Keratinocyte (primary cell): ENCODE measurements at regions not wholly inside any gene's neighbourhood (a gene's known extent, or its start where the extent isn't known, plus 50 kb on each side); places are given as distances from the start of the nearest gene placed in this dataset.

ENCODE experiments used
- DNase-seq: peaks from one replicate; pipeline ENCODE4 v3.0.0-alpha.2; 2011; ENCODE audit warnings: low read depth, missing footprints, low spot score
- FAIRE-seq: peaks from 2 replicates; lab custom pipeline; 2011; peaks lifted over from hg19 to GRCh38; lab: Jason Lieb, UNC
- H2AFZ ChIP-seq: 2 replicates; pipeline ENCODE4 v1.6.0; 2012; ENCODE audit warnings: low read length, control low read depth, inconsistent platforms; ENCODE audit not compliant: control insufficient read depth
- H3K27ac ChIP-seq: 2 replicates; pipeline ENCODE4 v1.5.1; 2011; ENCODE audit warnings: low read length; ENCODE audit not compliant: control insufficient read depth, insufficient read depth
- H3K27me3 ChIP-seq: 3 replicates; pipeline ENCODE4 v1.6.0; 2011; ENCODE audit warnings: low read length; ENCODE audit not compliant: control insufficient read depth, insufficient read depth; ENCODE audit errors: extremely low read depth
- H3K36me3 ChIP-seq, 2 experiments: 2 replicates in 1 of 2; 3 replicates in 1 of 2; pipeline ENCODE4 v1.5.1; 2011; ENCODE audit warnings: low read length in 2 of 2, mild to moderate bottlenecking in 1 of 2; ENCODE audit not compliant: control insufficient read depth in 2 of 2, insufficient read depth in 2 of 2; ENCODE audit errors: extremely low read depth in 1 of 2
- H3K4me1 ChIP-seq: 3 replicates; pipeline ENCODE4 v1.5.1; 2011; ENCODE audit warnings: low read length; ENCODE audit not compliant: control insufficient read depth, insufficient read depth; ENCODE audit errors: extremely low read depth
- H3K4me2 ChIP-seq: 3 replicates; pipeline ENCODE4 v1.6.0; 2011; ENCODE audit warnings: low read depth, low read length; ENCODE audit not compliant: control insufficient read depth, insufficient read depth; ENCODE audit errors: extremely low read depth
- H3K4me3 ChIP-seq, 3 experiments: fragments of 200-600 bp in 1 of 3; sonication (generic) in 1 of 3; 2 replicates in 2 of 3; 3 replicates in 1 of 3; pipeline ENCODE4 v1.5.1; 2011 to 2016; ENCODE audit warnings: low read length in 3 of 3, mild to moderate bottlenecking in 3 of 3, control low read depth in 2 of 3, inconsistent platforms in 1 of 3, low read depth in 1 of 3, mixed read lengths in 1 of 3, mixed run types in 1 of 3, moderate library complexity in 1 of 3; ENCODE audit not compliant: control insufficient read depth in 2 of 3, insufficient read depth in 2 of 3; ENCODE audit errors: extremely low read depth in 1 of 3
- H3K79me2 ChIP-seq: 2 replicates; pipeline ENCODE4 v1.6.0; 2012; ENCODE audit warnings: low read length; ENCODE audit not compliant: control insufficient read depth, insufficient read depth
- H3K9ac ChIP-seq: 3 replicates; pipeline ENCODE4 v1.6.0; 2011; ENCODE audit warnings: low read length; ENCODE audit not compliant: control insufficient read depth, insufficient read depth; ENCODE audit errors: extremely low read depth
- H3K9me1 ChIP-seq: 3 replicates; pipeline ENCODE4 v1.6.0; 2011; ENCODE audit warnings: low read length; ENCODE audit not compliant: control insufficient read depth, insufficient read depth; ENCODE audit errors: extremely low read depth
- H3K9me3 ChIP-seq: 2 replicates; pipeline ENCODE4 v1.5.1; 2012; ENCODE audit warnings: low read depth, low read length; ENCODE audit not compliant: control insufficient read depth
- H4K20me1 ChIP-seq: 3 replicates; pipeline ENCODE4 v1.6.0; 2011; ENCODE audit warnings: low read length; ENCODE audit not compliant: control insufficient read depth, insufficient read depth; ENCODE audit errors: extremely low read depth
- EZH2 ChIP-seq: IDR thresholded peaks from one replicate; pipeline ENCODE4 v1.6.1; 2012; ENCODE audit warnings: inconsistent platforms, mild to moderate bottlenecking, low read length, moderate library complexity
- dilution Hi-C: fragments of 300-500 bp; cut with MboI; formaldehyde crosslinking; loops from one replicate; pipeline ENCODE4 v1.7.0; 2020; ENCODE audit warnings: low sequenced_read_pairs; ENCODE audit not compliant: extremely low pct_ligation_motif_present
- TF ChIP-seq, protein P1 (sequence below), 3 experiments: IDR thresholded peaks in 1 of 3; conservative IDR thresholded peaks in 1 of 3; optimal IDR thresholded peaks in 1 of 3; 2 replicates in 2 of 3; 3 replicates in 1 of 3; pipeline versions ENCODE3 to v1.5.1; 2011; ENCODE audit warnings: low read length in 3 of 3, mild to moderate bottlenecking in 3 of 3, moderate library complexity in 2 of 3, control low read depth in 1 of 3, inconsistent platforms in 1 of 3; ENCODE audit not compliant: insufficient read depth in 2 of 3; ENCODE audit errors: extremely low read depth in 1 of 3

DNA sequence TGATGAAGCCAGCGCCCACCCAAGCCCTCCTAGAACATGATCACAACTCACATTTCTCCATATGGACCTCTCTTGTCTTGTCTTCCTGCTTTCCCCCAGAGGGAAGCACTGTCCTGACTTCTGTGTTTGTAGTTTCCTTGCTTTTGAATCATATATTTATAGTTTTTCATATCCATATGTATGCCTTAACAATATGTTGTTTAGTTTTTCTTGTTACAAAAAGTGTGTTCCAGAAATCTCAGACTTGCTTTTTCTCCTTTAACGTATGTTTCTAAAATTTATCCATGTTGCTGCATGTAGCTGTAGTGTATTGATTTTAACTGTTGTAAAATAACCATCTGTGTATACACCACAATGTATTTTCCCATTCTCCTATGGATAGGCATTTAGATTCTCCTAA lies 182.0 kb upstream of the SMIM23 start:
- no peak overlapping the region for H3K4me2 ChIP-seq
- dilution Hi-C loops: no loop called here
- FAIRE-seq: no peak

DNA sequence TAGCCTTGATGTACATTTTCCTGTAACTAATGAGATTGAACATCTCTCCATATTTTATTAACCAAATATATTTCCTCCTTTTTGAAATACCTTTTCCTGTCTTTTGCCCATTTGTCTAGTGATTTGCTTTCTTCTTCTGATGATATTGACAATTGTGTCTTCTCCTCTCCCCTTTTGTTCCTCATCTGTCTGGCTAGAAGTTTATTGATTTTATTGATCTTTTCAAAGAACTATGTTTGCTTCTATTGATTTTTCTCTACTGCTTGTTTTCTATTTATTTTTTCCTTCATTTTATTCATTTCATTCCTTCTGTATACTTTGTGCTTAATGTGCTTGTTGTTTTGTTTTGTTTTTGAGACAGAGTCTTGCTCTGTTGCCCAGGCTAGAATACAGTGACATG lies 181.4 kb upstream of the SMIM23 start:
- no peaks in the 10 kb centered on the region for H3K4me1 ChIP-seq
- no peak overlapping the region for H3K4me3 ChIP-seq
- H3K27me3 ChIP-seq: peaks cover 3% of the 10 kb centered on the region
- H2AFZ ChIP-seq: no peak overlapping the region
- H3K36me3 ChIP-seq: no peaks in the 10 kb centered on the region
- H3K27ac ChIP-seq: no peak overlapping the region
- no peaks in the 10 kb centered on the region for H3K79me2 ChIP-seq
- TF ChIP-seq EZH2: no peak
- TF ChIP-seq, protein P1, sequence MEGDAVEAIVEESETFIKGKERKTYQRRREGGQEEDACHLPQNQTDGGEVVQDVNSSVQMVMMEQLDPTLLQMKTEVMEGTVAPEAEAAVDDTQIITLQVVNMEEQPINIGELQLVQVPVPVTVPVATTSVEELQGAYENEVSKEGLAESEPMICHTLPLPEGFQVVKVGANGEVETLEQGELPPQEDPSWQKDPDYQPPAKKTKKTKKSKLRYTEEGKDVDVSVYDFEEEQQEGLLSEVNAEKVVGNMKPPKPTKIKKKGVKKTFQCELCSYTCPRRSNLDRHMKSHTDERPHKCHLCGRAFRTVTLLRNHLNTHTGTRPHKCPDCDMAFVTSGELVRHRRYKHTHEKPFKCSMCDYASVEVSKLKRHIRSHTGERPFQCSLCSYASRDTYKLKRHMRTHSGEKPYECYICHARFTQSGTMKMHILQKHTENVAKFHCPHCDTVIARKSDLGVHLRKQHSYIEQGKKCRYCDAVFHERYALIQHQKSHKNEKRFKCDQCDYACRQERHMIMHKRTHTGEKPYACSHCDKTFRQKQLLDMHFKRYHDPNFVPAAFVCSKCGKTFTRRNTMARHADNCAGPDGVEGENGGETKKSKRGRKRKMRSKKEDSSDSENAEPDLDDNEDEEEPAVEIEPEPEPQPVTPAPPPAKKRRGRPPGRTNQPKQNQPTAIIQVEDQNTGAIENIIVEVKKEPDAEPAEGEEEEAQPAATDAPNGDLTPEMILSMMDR (optimal IDR thresholded peaks at IDR 0.05 in 1 of 3, IDR thresholded peaks at IDR 0.05 in 1 of 3, conservative IDR thresholded peaks at IDR 0.05 in 1 of 3; ENCODE audit: extremely low read depth in 1 of 3, insufficient read depth in 2 of 3, low read length in 3 of 3): no peak
- dilution Hi-C loops: no loop called here
- H3K4me2 ChIP-seq: no peak overlapping the region
- H4K20me1 ChIP-seq: no peaks in the 10 kb centered on the region
- peaks cover 4% of the 10 kb centered on the region for H3K9me3 ChIP-seq
- H3K9me1 ChIP-seq: no peaks in the 10 kb centered on the region
- no peak for DNase-seq
- no peak overlapping the region for H3K9ac ChIP-seq
- no peak for FAIRE-seq

More for the DNA sequence above, 182.0 kb upstream of the SMIM23 start:
- H3K4me3 ChIP-seq: no peak overlapping the region
- H3K4me1 ChIP-seq: no peaks in the 10 kb centered on the region
- no peak overlapping the region for H3K27ac ChIP-seq
- H3K9me1 ChIP-seq: no peaks in the 10 kb centered on the region
- H3K9me3 ChIP-seq: peaks cover 4% of the 10 kb centered on the region
- no peaks in the 10 kb centered on the region for H3K27me3 ChIP-seq
- TF ChIP-seq, protein P1 (optimal IDR thresholded peaks at IDR 0.05 in 1 of 3, IDR thresholded peaks at IDR 0.05 in 1 of 3, conservative IDR thresholded peaks at IDR 0.05 in 1 of 3; ENCODE audit: extremely low read depth in 1 of 3, insufficient read depth in 2 of 3, low read length in 3 of 3): no peak
- TF ChIP-seq EZH2: no peak
- no peak overlapping the region for H3K9ac ChIP-seq
- no peaks in the 10 kb centered on the region for H3K79me2 ChIP-seq
- no peak overlapping the region for H2AFZ ChIP-seq
- DNase-seq: no peak
- no peaks in the 10 kb centered on the region for H4K20me1 ChIP-seq
- no peaks in the 10 kb centered on the region for H3K36me3 ChIP-seq
